ENCODE measurements at regions not wholly inside any gene's neighbourhood (a gene's known extent, or its start where the extent isn't known, plus 50 kb on each side); places are given as distances from the start of the nearest gene placed in this dataset.

- DNase-seq (ENCODE audit: low read depth), result no peak
Observed at GRCh38 chr1:201683397-201683796, 144.5 kb downstream of the NAV1 start.

DNA sequence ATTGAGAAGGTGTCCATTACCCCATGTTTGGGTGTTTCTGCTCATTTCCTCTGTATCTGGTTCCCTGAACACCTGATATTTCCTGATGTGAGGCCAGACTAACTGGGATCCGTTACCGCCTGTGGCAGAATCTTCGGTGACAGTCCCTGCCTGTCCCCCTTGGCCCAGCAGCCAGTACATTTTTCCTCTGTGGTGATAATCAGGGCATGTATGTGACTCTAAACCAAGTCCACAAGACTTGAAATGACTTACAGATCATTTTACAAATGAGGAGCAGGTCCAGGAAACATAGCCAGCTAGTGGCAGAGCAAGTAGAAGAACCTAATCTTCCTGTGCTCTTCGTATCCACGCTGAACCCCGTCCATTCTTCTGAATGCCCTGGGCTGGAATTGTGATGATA lies 143.5 kb upstream of the IPO9 start:
- DNase-seq (ENCODE audit: low read depth), result no peak

DNA sequence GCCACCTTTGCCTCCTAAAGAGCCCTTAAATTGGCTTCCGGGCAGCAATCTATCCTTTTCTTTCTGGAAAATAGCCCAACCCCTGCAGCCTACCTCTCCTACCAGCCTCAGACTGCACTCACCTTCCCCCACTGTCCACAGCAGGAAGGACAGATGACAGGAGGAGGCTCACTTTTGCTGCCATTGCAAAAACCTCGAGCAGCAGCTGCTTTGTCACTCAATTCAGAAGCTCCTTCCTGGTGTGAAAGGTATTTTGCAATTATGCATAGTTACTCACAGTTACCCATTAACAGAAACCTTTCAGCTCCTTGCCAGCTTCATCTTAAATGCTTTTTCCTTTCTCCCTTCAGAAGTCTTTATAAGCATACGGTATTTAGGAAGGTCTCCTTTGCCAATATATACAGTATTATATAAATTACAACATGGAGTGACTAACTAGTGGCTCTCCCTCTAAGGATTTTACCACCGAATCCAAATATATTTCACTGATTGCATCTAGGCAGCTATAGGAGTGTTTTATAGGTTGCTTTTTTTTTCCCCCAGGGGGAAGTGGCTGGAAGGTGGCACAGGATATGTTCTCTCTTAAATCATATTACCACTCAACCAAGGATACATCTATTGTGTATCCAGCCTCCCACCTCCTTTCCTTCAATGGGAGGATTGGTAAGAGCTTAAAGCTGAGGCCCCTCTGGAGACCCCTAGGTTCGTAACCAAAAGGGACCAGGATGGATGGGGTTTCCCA lies 142.1 kb upstream of the IPO9 start:
- DNase-seq (ENCODE audit: low read depth), result no peak

GRCh38 chr1:201688514-201688913 lies 140.4 kb upstream of the IPO9 start:
- no peak for DNase-seq (ENCODE audit: low read depth)

DNA sequence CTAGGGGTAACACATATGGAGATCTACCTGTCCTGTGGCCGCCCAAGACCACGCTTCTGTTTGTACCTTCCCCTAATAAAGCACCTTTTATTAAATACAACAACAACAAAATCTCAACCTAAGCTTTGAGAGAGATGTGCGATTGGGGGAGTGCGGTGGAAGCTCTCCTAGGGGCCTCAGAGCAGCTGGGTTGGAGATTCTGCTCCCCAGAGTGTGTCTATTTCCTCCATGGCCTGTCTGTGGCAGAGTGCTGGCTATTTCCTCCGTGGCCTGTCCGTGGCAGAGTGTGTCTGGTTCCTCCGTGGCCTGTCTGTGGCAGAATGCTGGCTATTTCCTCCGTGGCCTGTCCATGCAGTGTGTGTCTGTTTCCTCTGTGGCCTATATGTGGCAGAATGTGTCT lies 139.3 kb upstream of the IPO9 start:
- no peak for DNase-seq (ENCODE audit: low read depth)

DNA sequence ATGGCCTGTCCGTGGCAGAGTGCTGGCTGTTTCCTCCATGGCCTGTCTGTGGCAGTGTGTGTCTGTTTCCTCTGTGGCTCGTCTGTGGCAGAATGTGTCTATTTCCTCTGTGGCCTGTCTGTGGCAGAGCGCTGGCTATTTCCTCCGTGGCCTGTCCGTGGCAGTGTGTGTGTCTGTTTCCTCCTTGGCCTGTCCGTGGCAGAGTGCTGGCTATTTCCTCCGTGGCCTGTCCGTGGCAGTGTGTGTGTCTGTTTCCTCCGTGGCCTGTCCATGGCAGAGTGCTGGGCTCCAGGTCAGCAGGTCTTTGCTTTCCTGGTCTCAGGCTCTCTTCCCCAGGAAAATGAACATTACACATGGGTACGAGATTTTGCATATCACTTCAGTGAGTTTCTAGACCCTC lies 138.4 kb upstream of the IPO9 start:
- no peak for DNase-seq (ENCODE audit: low read depth)

- no peak for DNase-seq (ENCODE audit: low read depth)
Observed at GRCh38 chr1:201691716-201692554, 137.0 kb upstream of the IPO9 start.

DNA sequence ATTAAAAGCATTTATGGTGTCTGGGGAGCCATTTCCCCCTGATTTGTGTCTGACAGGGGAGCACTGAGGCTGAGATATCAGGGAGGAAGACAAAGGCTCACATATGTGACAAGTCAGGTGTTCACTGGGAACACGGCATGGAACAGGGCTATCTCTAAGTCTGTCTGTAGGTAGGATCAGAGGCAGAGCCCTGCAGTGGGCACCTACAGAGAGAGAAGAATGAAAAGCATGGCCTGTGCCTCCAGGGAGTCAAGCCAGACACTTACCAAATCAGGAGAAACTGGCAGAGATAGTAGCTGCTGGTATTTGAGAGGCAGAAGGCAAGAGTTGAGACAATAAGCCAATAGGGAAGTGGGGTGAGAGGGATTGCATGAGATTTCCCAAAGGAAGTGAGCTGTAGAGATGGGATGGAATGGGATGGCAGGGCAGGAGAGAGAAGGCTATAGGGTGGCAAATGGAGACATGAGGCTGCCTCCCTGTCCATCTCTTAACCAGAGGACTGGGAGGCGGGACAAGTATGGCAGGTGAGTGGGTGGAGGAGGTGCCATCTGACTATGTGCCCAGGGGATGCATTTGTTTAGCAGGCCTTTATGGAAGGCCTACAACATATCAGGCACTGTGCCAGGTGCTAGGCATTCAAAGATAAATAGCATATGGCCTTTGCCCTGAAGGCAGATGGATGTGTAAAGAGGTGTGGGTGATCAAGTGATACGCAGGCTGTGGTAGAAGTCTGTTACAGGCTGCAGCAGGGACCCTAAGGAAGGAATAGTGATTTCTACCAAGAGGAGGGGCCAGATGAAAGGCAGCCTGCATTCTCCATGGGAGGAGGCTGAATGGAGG lies 136.2 kb upstream of the IPO9 start:
- DNase-seq (ENCODE audit: low read depth), result no peak

GRCh38 chr1:201693890-201694607 lies 134.9 kb upstream of the IPO9 start:
- DNase-seq (ENCODE audit: low read depth), result no peak

- DNase-seq (ENCODE audit: low read depth), result no peak
Observed at GRCh38 chr1:201694608-201695335, 134.2 kb upstream of the IPO9 start.

DNA sequence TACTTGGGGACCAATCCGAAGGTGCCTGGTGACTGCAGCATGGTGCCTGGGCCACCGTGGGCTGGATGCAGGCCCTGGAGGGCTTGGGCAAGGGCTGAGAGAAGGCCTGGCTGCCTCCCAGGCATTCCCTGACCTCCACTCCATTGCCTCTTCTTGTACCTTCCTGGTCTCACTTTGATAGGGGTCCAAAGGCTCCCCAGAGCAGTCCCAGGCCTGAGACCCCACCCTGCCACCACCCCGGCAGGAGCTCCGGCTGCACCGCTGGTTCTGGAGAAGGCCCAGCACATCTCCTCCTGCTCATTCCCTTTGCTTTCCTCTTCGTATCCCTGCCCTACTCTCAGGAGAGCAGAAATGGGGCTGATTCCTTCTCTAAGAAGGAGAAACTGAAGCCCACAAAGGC lies 133.3 kb upstream of the IPO9 start:
- DNase-seq (ENCODE audit: low read depth), result no peak

GRCh38 chr1:201696217-201696761 lies 132.7 kb upstream of the IPO9 start:
- DNase-seq (ENCODE audit: low read depth), result peak; percentile 93

DNA sequence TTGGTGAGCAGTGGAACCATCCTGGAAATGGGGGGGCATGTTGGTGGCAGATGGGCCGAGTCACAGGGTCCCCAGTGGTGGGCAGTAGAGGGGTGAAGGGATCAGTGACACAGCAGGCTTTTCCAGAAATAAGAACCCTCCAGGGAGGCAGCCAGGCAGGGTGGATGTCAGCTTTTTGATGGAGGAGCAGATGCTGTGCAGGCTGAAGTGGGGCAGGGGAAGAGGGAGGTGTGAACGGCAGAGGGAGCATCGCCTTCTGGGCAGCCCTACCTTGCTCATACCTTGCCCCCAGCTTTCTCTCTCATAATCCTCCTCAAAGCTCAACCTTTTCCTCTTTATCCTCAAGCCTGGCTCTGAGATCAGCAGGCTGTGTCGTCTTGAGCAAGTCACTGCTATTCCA lies 131.8 kb upstream of the IPO9 start:
- no peak for DNase-seq (ENCODE audit: low read depth)

DNA sequence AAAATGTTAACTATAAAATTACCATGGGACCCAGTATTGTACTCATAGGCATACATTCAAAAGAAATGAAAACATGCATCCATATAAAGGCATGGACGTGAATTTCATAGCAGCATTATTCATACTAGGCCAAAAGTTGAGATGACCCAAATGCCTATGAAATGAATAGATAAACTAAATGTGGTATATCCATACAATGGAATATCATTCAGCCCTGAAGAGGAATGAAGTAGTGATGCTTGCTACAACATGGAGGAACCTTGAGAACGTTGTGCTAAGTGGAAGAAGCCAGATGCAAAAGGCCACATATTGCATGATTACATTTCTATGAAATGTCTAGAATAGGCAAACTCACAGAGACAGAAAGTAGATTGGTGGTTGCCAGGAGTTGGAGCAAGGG lies 127.1 kb upstream of the IPO9 start:
- DNase-seq (ENCODE audit: low read depth), result no peak

DNA sequence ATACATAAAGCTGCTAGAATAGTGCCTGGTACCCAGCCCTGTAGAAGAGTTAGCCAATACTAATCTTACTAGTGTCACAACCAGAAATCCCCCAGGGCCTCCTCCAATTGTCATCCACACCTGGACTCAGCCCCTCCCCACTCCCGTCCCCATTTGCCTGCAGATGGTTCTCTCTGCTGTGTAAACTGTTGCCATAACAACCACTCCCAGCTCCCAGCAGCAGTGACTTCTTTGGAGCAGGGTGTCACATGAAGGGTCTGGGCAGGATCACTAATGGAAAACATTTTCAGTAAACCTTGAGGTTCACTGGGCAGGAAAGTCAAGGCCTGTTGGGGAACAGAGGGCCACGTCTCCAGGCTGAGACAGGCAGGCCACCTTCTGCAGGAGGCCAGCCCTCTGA lies 126.0 kb upstream of the IPO9 start:
- DNase-seq (ENCODE audit: low read depth), result no peak

DNA sequence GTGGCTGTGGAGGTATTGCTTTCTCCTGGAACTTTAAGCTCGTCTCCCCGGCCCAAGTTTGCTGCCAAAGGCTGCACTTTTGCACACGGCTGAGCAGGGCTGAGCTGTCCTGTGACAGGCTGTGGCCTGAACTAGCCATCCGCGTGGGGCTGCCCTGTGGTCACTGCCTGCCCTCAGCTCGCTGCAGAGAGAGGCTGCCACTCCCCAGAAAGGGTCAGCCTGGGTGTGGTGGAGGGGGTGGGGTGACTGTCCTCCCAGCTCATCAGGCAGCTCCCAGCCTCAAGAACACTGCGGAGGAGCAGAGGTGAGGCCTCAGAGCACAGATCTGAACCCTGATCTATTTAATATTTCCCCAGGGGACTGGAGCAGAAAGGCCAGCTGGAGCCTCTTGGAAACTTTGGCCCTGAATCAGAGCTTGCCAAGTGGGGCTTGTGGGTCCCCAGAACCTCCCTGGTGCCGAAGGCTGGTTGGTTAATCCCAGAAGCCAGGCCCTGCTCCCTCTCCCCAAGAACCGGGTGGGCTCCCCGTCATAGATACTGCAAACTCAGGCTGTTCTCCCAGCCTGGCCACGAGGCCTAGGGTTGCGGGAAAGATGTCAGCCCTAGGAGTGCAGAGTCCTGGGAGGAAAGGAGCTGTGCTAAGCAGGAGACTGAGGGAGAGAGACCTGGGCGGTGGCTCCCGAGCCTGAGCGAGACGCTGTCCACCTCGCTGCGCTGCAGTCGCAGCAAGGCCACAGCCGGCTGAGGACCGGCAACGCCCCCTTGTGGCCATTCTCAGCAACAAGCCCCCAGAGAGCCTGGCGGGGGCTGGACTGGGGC lies 125.1 kb upstream of the IPO9 start:
- DNase-seq (ENCODE audit: low read depth), result peak; percentile 81

DNA sequence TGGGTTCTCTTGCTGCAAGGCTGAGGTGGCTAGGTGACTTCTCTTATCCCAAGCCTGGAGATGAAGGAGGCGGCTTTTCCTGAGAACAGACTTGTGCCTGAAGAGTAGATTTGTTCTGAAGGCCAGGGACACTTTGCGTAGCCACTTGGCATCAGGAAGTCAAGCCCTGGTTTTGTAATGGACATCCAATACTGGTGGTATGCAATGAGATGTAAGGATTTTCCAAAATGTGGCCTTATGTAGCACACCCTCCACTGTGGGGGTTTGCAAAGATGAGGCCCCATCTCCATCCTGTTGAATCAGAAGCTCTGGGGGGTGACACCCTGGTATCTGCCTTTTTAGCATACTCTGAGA lies 124.5 kb upstream of the IPO9 start:
- DNase-seq (ENCODE audit: low read depth), result no peak

- DNase-seq (ENCODE audit: low read depth), result no peak
Observed at GRCh38 chr1:201705389-201705788, 123.6 kb upstream of the IPO9 start.

- no peak for DNase-seq (ENCODE audit: low read depth)
Observed at GRCh38 chr1:201706109-201706508, 122.8 kb upstream of the IPO9 start.

- no peak for DNase-seq (ENCODE audit: low read depth)
Observed at GRCh38 chr1:201707027-201707426, 121.9 kb upstream of the IPO9 start.
